ENCODE measurements at regions not wholly inside any gene's neighbourhood (a gene's known extent, or its start where the extent isn't known, plus 50 kb on each side); places are given as distances from the start of the nearest gene placed in this dataset.

GRCh38 chr4:108369035-108369655 is 200.4 kb upstream of the LEF1 start:
- Mint-ChIP-seq H3K9me3 (ENCODE audit: insufficient read depth) (no peaks in the 10 kb centered on the region), H3K4me3 (no peak overlapping the region), H3K27ac (no peak overlapping the region), H3K4me1 (no peaks in the 10 kb centered on the region), H3K27me3 (peaks cover 21% of the 10 kb centered on the region)
- Histone ChIP-seq H3K9ac (ENCODE audit: low read length) (no peak overlapping the region), H4K20me1 (ENCODE audit: control insufficient read depth, insufficient read depth, low read length, poor library complexity, severe bottlenecking) (no peaks in the 10 kb centered on the region), H2AFZ (ENCODE audit: insufficient read depth, low read depth, low read length, poor library complexity, severe bottlenecking) (no peak overlapping the region), H3K79me2 (ENCODE audit: control insufficient read depth, insufficient read depth, low read length) (no peaks in the 10 kb centered on the region), H3K27me3 (replicated peaks in 1 of 4; ENCODE audit: control extremely low read depth in 1 of 4, control insufficient read depth in 3 of 4, insufficient read depth in 4 of 4, low read length in 3 of 4) (no peaks in the 10 kb centered on the region), H3K9me3 (ENCODE audit: control extremely low read depth in 1 of 3, control insufficient read depth in 2 of 3, insufficient read depth in 1 of 3, low read length in 2 of 3) (no peaks in the 10 kb centered on the region), H3K27ac (ENCODE audit: low read length in 2 of 2) (no peak overlapping the region), H3K36me3 (replicated peaks in 1 of 2; ENCODE audit: control extremely low read depth in 1 of 2, control insufficient read depth in 1 of 2, extremely low read depth in 1 of 2, insufficient read depth in 2 of 2, low read length in 1 of 2) (no peaks in the 10 kb centered on the region), H3K4me3 (ENCODE audit: control extremely low read depth in 1 of 5, extremely low read depth in 1 of 5, insufficient read depth in 1 of 5, low read depth in 2 of 5, low read length in 4 of 5) (no peak overlapping the region), H3K4me1 (ENCODE audit: control insufficient read depth in 2 of 2, insufficient read depth in 2 of 2, low read length in 2 of 2) (no peaks in the 10 kb centered on the region), H3K4me2 (replicated peaks; ENCODE audit: low read depth, low read length, poor library complexity, severe bottlenecking) (no peak overlapping the region)
- no peak for TF ChIP-seq EZH2 (IDR thresholded peaks at IDR 0.05; ENCODE audit: borderline replicate concordance, insufficient read depth, low read depth, low read length, poor library complexity, severe bottlenecking)
- no peak for TF ChIP-seq CTCF (IDR thresholded peaks at IDR 0.05)
- 94% methylated on average over 3 of the region's 5 CpGs for WGBS (ENCODE audit: insufficient coverage)
- no peak for ATAC-seq (ENCODE audit: low read depth)
- intact Hi-C loops (cut with micrococcal nuclease): no loop called here
- no peak for DNase-seq
- CTCF ChIA-PET: no interaction called here
- POLR2A ChIA-PET: no interaction called here

GRCh38 chr4:108367751-108368150 is 199.0 kb upstream of the LEF1 start:
- no peak for TF ChIP-seq EZH2 (IDR thresholded peaks at IDR 0.05; ENCODE audit: borderline replicate concordance, insufficient read depth, low read depth, low read length, poor library complexity, severe bottlenecking)
- TF ChIP-seq CTCF (IDR thresholded peaks at IDR 0.05): no peak
- Histone ChIP-seq H3K9ac (ENCODE audit: low read length) (no peak overlapping the region), H4K20me1 (ENCODE audit: control insufficient read depth, insufficient read depth, low read length, poor library complexity, severe bottlenecking) (no peaks in the 10 kb centered on the region), H3K4me2 (replicated peaks; ENCODE audit: low read depth, low read length, poor library complexity, severe bottlenecking) (no peak overlapping the region), H3K79me2 (ENCODE audit: control insufficient read depth, insufficient read depth, low read length) (no peaks in the 10 kb centered on the region), H2AFZ (ENCODE audit: insufficient read depth, low read depth, low read length, poor library complexity, severe bottlenecking) (no peak overlapping the region), H3K9me3 (ENCODE audit: control extremely low read depth in 1 of 3, control insufficient read depth in 2 of 3, insufficient read depth in 1 of 3, low read length in 2 of 3) (no peaks in the 10 kb centered on the region), H3K4me3 (ENCODE audit: control extremely low read depth in 1 of 5, extremely low read depth in 1 of 5, insufficient read depth in 1 of 5, low read depth in 2 of 5, low read length in 4 of 5) (no peak overlapping the region), H3K27ac (ENCODE audit: low read length in 2 of 2) (no peak overlapping the region), H3K27me3 (replicated peaks in 1 of 4; ENCODE audit: control extremely low read depth in 1 of 4, control insufficient read depth in 3 of 4, insufficient read depth in 4 of 4, low read length in 3 of 4) (peaks cover 0 to 2% (median 0%) of the 10 kb centered on the region in 4 experiments), H3K36me3 (replicated peaks in 1 of 2; ENCODE audit: control extremely low read depth in 1 of 2, control insufficient read depth in 1 of 2, extremely low read depth in 1 of 2, insufficient read depth in 2 of 2, low read length in 1 of 2) (no peaks in the 10 kb centered on the region), H3K4me1 (ENCODE audit: control insufficient read depth in 2 of 2, insufficient read depth in 2 of 2, low read length in 2 of 2) (no peaks in the 10 kb centered on the region)
- Mint-ChIP-seq H3K4me3 (no peak overlapping the region), H3K27me3 (peaks cover 16% of the 10 kb centered on the region), H3K27ac (no peak overlapping the region), H3K9me3 (ENCODE audit: insufficient read depth) (no peaks in the 10 kb centered on the region), H3K4me1 (no peaks in the 10 kb centered on the region)
- DNase-seq (no peak), ATAC-seq (ENCODE audit: low read depth) (no peak)
- ChIA-PET POLR2A (no interaction called here), CTCF (no interaction called here)
- intact Hi-C loops (cut with micrococcal nuclease): no loop called here
- 80% methylated on average over 1 of the region's 2 CpGs for WGBS (ENCODE audit: insufficient coverage)

Data from B cell (primary cell).